ENCODE measurements at regions not wholly inside any gene's neighbourhood (a gene's known extent, or its start where the extent isn't known, plus 50 kb on each side); places are given as distances from the start of the nearest gene placed in this dataset.

- no peak for DNase-seq (ENCODE audit: low read depth in 2 of 2)
These were observed 50.5 kb upstream of the POU2AF2 start for GRCh38 chr11:111194860-111195568.

- DNase-seq (ENCODE audit: low read depth in 2 of 2), result no peak
These were observed 51.5 kb upstream of the POU2AF2 start for GRCh38 chr11:111193924-111194490.

- no peak for DNase-seq (ENCODE audit: low read depth in 2 of 2)
These were observed 56.1 kb upstream of the POU2AF2 start for GRCh38 chr11:111189466-111189865.

GRCh38 chr11:111186308-111186915, 59.1 kb upstream of the POU2AF2 start:
- DNase-seq (ENCODE audit: low read depth in 2 of 2), result no peak

- DNase-seq (ENCODE audit: low read depth in 2 of 2), result no peak
These were observed 60.3 kb upstream of the POU2AF2 start for GRCh38 chr11:111185266-111185665.

GRCh38 chr11:111183706-111184105, 61.8 kb upstream of the POU2AF2 start:
- DNase-seq (ENCODE audit: low read depth in 2 of 2), result no peak

GRCh38 chr11:111179184-111179910, 66.2 kb upstream of the POU2AF2 start:
- DNase-seq (ENCODE audit: low read depth in 2 of 2), result no peak

GRCh38 chr11:111177037-111177871, 68.3 kb upstream of the POU2AF2 start:
- no peak for DNase-seq (ENCODE audit: low read depth in 2 of 2)

GRCh38 chr11:111176603-111177002, 68.9 kb upstream of the POU2AF2 start:
- DNase-seq (ENCODE audit: low read depth in 2 of 2), result no peak

GRCh38 chr11:111173221-111173620, 72.3 kb upstream of the POU2AF2 start:
- DNase-seq (ENCODE audit: low read depth in 2 of 2), result no peak

GRCh38 chr11:111172321-111172862, 73.1 kb upstream of the POU2AF2 start:
- DNase-seq (ENCODE audit: low read depth in 2 of 2), result no peak

- DNase-seq (ENCODE audit: low read depth in 2 of 2), result no peak
These were observed 74.7 kb upstream of the POU2AF2 start for GRCh38 chr11:111170761-111171379.

- DNase-seq (ENCODE audit: low read depth in 2 of 2), result no peak
These were observed 76.2 kb upstream of the POU2AF2 start for GRCh38 chr11:111169367-111169766.

GRCh38 chr11:111168871-111169270, 76.7 kb upstream of the POU2AF2 start:
- DNase-seq (ENCODE audit: low read depth in 2 of 2), result no peak

GRCh38 chr11:111167666-111168065, 77.9 kb upstream of the POU2AF2 start:
- DNase-seq (ENCODE audit: low read depth in 2 of 2), result no peak

GRCh38 chr11:111166598-111166997, 78.9 kb upstream of the POU2AF2 start:
- DNase-seq (ENCODE audit: low read depth in 2 of 2), result no peak

GRCh38 chr11:111162305-111162704, 83.2 kb upstream of the POU2AF2 start:
- no peak for DNase-seq (ENCODE audit: low read depth in 2 of 2)

GRCh38 chr11:111157571-111157970, 88.0 kb upstream of the POU2AF2 start:
- no peak for DNase-seq (ENCODE audit: low read depth in 2 of 2)

- DNase-seq (ENCODE audit: low read depth in 2 of 2), result no peak
These were observed 90.5 kb upstream of the POU2AF2 start for GRCh38 chr11:111155021-111155420.

- no peak for DNase-seq (ENCODE audit: low read depth in 2 of 2)
These were observed 92.3 kb upstream of the POU2AF2 start for GRCh38 chr11:111153194-111153593.

- DNase-seq (ENCODE audit: low read depth in 2 of 2), result no peak
These were observed 96.6 kb upstream of the POU2AF2 start for GRCh38 chr11:111148953-111149352.
